ENCODE measurements at regions not wholly inside any gene's neighbourhood (a gene's known extent, or its start where the extent isn't known, plus 50 kb on each side); places are given as distances from the start of the nearest gene placed in this dataset.
"Not testable (repeated sequence)": the region's sequence is repeated elsewhere in the genome, so short reads cannot be mapped to it uniquely, and the experiment has no call there.

- CTCF ChIA-PET: no interaction called here
- H3K4me3 ChIP-seq (replicated peaks in 1 of 2; ENCODE audit: low read depth in 1 of 2, low read length in 2 of 2): no peak overlapping the region
- no peaks in the 10 kb centered on the region for H3K4me1 ChIP-seq (ENCODE audit: control insufficient read depth in 1 of 2, insufficient read depth in 2 of 2, low read length in 2 of 2)
- H3K79me2 ChIP-seq (ENCODE audit: insufficient read depth, low read length): no peaks in the 10 kb centered on the region
- H3K4me2 ChIP-seq (ENCODE audit: low read length): no peak overlapping the region
- no TSS peak for BruUV-seq (replicated peaks)
- no peak overlapping the region for H2AFZ ChIP-seq (ENCODE audit: low read depth, low read length, poor library complexity, severe bottlenecking)
- H4K20me1 ChIP-seq (ENCODE audit: insufficient read depth): no peaks in the 10 kb centered on the region
- H3K27ac ChIP-seq (ENCODE audit: low read depth, low read length): no peak overlapping the region
- ATAC-seq: no peak
- RAD21 ChIA-PET (ENCODE audit: low non-redundant PET in 1 of 2, low total read pairs in 2 of 2, uncharacterized antibody in 2 of 2, unreplicated experiment in 2 of 2): no interaction called here
- H3K9me3 ChIP-seq (ENCODE audit: control insufficient read depth in 1 of 2, insufficient read depth in 1 of 2, low read depth in 1 of 2, low read length in 2 of 2): peaks cover 4 to 21% of the 10 kb centered on the region in 2 experiments; a peak in 2 of 4 replicates
- POLR2A ChIA-PET: no interaction called here
- DNase-seq (ENCODE audit: low read depth, low spot score): no peak
- TF ChIP-seq RAD21 (IDR thresholded peaks at IDR 0.05; ENCODE audit: low read depth) (no peak), ATF3 (IDR thresholded peaks at IDR 0.05) (no peak), ZNF274 (IDR thresholded peaks at IDR 0.05; ENCODE audit: low read depth, low read length) (no peak), YY1 (IDR thresholded peaks at IDR 0.05; ENCODE audit: extremely low read depth, insufficient replicate concordance, low read depth, low read length) (no peak), ELF1 (IDR thresholded peaks at IDR 0.05; ENCODE audit: borderline replicate concordance, low read depth) (no peak)
- intact Hi-C loops (cut with micrococcal nuclease): no loop called here
- no peaks in the 10 kb centered on the region for H3K27me3 ChIP-seq (ENCODE audit: insufficient read depth, low read length)
- no peak overlapping the region for H3K9ac ChIP-seq (ENCODE audit: low read length)
- no peaks in the 10 kb centered on the region for H3K9me2 ChIP-seq (ENCODE audit: insufficient read depth)
- H3K36me3 ChIP-seq (ENCODE audit: control insufficient read depth in 1 of 2, insufficient read depth in 2 of 2, low read length in 2 of 2): no peaks in the 10 kb centered on the region
Measured at GRCh38 chr21:20292280-20292679, 705.9 kb upstream of the NCAM2 start.

GRCh38 chr21:20292854-20293253 is 705.4 kb upstream of the NCAM2 start:
- H4K20me1 ChIP-seq (ENCODE audit: insufficient read depth); H2AFZ ChIP-seq (ENCODE audit: low read depth, low read length, poor library complexity, severe bottlenecking); BruUV-seq (replicated peaks); H3K79me2 ChIP-seq (ENCODE audit: insufficient read depth, low read length); intact Hi-C loops (cut with micrococcal nuclease); H3K4me3 ChIP-seq (replicated peaks in 1 of 2; ENCODE audit: low read depth in 1 of 2, low read length in 2 of 2); H3K4me2 ChIP-seq (ENCODE audit: low read length); CTCF ChIA-PET; DNase-seq (ENCODE audit: low read depth, low spot score); ATAC-seq; H3K4me1 ChIP-seq (ENCODE audit: control insufficient read depth in 1 of 2, insufficient read depth in 2 of 2, low read length in 2 of 2); H3K27me3 ChIP-seq (ENCODE audit: insufficient read depth, low read length); H3K9me2 ChIP-seq (ENCODE audit: insufficient read depth); RAD21 ChIA-PET (ENCODE audit: low non-redundant PET in 1 of 2, low total read pairs in 2 of 2, uncharacterized antibody in 2 of 2, unreplicated experiment in 2 of 2); H3K9ac ChIP-seq (ENCODE audit: low read length); H3K36me3 ChIP-seq (ENCODE audit: control insufficient read depth in 1 of 2, insufficient read depth in 2 of 2, low read length in 2 of 2); H3K27ac ChIP-seq (ENCODE audit: low read depth, low read length); POLR2A ChIA-PET: not testable (repeated sequence)
- H3K9me3 ChIP-seq (ENCODE audit: control insufficient read depth in 1 of 2, insufficient read depth in 1 of 2, low read depth in 1 of 2, low read length in 2 of 2): peaks cover 4 to 24% of the 10 kb centered on the region in 2 experiments; a peak in 2 of 4 replicates

All from HCT116 (cell line).